IPS DF 4.7 (cell line): ENCODE measurements at regions not wholly inside any gene's neighbourhood (a gene's known extent, or its start where the extent isn't known, plus 50 kb on each side); places are given as distances from the start of the nearest gene placed in this dataset.
"Not testable (repeated sequence)": the region's sequence is repeated elsewhere in the genome, so short reads cannot be mapped to it uniquely, and the experiment has no call there.

Source experiments
- DNase-seq: peaks from one replicate; pipeline ENCODE4 v3.0.0-alpha.2; 2013; ENCODE audit warnings: low spot score; ENCODE audit errors: extremely low read depth

DNA sequence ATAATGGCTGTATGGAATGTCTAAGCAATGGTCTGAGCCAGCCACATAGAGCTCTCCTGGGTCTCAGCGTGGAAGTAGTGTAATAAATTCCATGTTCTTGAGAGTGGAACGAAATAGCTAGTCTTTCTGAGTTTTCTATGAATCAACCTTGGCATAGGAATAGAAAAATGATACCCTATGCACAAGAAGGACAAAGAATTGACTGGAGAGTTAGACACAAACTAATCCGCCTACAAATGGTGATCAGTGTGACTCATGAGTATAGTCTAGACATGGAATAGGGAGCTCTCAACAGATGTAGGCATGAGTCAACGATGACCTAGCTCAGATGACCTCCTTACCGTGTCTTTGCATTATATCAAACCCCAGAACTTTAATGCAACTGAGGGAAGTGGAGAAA is 256.8 kb upstream of the GRIN3A start:
- no peak for DNase-seq

DNA sequence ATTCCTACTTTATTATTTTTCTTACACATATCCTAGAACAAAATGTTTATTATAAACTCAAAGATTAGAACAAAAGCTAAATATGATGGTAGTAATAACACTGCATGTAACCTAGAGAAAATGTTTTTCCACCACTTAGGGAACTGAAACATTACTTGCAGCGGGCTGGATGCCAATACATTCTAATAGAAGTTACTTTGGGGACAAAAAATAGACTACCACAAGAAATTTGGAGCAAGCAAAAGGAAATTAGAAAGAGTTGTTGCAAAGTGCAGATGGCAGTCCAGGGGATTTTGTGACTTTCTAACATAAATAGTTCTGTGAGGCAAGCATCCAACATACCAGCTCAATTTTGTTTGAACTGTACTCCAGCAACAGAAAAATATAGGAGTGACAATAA is 255.3 kb upstream of the GRIN3A start:
- no peak for DNase-seq

DNA sequence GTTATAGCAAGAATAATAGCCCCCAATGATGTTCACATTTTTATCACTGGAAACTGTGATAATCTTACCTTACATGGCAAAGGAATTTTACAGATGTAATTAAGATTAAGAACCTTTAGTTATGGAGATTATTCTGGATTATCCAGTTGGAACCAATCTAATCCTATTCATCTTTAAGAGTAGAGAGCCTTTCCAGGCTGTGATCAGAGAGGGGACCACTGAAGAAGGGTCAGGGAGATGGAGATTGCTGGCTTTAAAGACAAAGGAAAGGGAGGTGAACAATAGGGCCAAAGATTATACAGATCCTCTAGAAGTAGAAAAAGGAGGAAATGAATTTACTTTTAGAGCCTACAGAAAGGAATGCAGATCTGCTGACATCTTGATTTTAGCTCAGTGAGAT is 253.5 kb upstream of the GRIN3A start:
- DNase-seq, result no peak

DNA sequence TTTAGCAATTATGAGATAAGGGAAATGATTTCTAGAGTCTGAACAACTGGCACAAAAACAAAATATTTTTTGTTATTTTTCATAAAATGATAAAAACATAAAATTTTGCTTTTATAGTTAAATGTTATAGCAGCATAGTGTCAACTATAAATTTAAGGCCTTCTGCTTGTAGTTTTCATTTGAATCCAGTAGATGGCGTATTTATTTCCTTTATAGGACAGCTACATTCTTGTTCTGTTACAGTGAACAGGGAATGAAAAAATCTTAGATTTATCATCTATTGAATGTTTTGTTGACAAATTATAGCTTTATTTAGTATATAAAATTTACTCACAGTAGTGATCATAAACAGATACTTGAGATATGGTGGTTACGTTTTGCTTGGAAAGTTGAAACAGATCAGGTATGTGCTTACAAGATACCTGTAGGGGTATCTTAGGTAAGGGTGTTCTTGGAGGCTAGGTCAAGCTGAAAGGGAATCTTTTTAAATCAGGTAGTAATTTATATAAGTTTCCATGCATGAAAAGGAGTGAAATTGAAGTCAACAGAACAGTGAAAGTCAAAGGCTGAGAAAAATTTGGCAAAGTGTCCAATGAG is 239.3 kb upstream of the GRIN3A start:
- peak; percentile 5 for DNase-seq

DNA sequence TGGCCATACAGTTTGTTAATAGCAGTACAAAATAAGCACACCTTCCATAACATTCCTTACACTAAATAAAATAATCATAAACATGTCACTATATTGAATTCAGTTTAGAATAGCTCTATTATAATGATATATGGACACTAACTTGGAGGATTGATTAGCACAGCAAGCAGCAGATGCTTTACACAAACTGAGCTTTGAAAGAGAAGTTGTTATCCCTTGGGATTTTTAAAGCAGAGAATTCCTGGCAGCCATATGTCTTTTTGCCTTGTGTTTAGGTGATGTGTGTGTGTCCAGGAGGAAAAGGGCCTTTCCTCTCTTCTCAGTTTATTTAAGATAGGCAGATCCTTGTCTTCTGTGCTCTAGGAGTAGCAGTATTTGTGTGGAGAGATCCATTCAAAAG is 232.2 kb upstream of the GRIN3A start:
- DNase-seq, result no peak

DNA sequence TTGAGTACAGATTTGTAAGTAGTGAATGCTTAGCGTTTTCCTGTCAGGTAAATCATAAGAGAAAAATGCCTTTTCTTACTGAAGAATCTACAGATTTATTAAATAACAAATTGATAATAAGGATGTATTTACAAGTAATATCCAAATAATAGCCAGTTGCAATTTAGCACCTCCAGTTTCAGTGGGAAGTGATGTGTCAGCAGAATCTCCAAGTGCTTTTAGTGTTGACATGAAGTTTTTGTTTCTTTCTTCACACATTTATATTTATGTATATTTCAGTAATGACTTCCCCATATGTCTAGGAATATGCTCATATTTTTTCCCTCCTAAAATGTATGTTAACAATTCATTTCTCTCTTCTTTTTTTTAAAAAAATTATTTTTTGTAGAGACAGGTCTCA is 229.9 kb upstream of the GRIN3A start:
- DNase-seq, result no peak

DNA sequence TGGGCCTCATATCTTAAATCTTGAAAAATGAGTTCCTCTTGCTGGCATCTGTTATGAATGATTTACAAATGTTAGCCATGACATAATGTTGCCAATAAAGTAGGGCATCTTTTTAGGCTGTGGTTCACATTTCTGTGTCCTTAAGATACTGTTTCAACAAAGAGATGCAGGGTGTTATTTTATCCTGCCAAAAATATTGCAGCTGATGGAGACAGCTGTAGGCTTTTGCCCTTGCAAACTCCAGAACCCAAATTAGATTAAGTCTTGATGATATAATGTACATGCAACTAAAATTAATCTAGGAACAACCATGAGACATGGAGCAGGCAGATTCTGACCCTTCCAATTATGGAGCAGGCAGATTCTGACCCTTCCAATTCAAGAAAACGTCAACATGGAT is 228.2 kb upstream of the GRIN3A start:
- no peak for DNase-seq

DNA sequence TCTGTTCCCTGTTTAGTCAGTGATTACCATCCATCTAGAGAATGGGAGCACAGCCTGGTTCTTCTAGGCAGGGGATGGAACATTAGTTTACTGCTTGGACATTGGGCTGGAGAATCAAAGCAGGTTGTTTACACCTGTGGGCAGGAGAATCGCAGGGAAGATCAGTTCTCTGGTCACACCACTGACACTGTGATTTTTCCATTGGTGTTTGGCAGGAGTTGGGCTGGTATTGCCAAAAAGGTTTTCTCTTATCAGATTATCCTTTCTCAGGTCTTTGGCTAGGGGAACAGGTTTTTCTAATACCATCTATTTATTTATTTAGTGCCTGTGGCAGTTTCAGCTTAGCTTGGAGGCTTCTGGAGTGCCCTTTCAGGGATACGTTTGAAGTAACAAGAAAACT is 219.3 kb upstream of the GRIN3A start:
- DNase-seq, result no peak

DNA sequence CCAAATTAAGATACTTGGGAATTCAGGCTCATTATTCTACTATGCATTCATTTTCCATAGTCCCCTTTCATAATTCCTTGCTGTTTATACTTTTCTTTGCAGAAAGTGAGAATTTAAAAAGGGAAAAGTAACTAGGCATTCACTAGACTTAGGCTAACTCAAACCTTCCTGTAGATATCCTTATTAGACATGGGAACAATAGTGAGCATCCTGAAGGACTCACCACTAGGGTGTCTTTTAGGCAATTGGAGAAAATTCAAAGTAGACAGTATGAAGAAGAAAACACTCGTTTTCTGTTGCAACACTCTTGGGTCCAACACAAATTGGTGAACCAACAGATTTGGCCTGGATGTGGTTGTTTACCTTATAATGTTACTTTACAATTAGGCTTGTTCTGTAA is 213.2 kb upstream of the GRIN3A start:
- no peak for DNase-seq

DNA sequence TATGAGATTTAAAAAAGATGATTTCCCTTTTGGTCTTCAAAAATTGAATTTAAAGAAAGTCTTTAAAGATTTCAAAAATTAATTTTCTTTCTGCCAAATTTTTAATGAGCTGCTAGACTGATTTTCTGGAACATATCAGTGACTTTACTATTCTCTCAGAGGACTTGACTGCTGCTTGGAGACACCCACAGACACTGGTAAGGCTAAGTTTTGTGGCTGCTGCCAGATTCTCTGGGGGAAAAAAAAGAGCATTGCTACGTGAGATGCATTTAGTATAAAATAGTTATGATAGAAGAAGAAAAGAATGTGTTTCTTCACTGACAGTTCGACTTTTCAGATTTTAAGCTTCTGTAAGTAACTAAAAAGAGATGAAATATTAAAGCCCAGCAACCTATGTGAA is 193.3 kb upstream of the GRIN3A start:
- no peak for DNase-seq

DNA sequence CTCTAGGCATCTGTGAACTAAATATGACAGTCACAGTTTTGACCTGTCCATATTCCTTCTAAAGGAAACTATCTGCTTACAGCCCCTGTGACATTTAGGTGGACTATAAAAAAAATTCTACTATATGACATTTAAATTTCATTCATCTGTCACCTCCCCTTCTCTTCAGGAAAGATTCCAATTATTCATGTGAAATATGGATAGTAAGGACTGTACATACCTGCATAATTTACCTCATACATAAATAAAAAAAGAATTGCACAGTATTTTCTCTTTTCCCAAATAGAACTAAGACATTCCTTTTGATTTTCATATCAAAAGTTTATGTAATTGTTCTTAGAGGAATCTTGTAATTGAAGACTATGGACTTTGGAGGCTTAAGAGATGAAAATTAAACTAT is 192.3 kb upstream of the GRIN3A start:
- DNase-seq, result no peak

DNA sequence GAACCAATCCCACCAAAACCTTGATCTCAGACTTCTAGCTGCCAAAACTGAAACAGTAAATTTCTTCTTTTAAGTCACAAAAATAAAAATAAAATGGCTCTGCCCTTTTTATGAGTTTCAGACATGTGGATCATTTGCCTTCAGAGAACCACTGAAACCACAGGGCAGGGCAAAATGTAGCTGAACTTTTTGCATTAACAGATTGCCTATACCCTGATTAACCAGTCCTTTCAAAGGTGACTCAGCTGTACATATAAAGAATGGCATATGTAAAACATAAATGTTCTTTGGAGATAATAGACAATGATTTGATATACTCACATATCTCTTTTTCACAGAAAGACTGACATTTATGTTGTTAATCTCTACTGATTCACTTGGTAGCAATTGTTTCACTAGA is 187.1 kb upstream of the GRIN3A start:
- no peak for DNase-seq

DNA sequence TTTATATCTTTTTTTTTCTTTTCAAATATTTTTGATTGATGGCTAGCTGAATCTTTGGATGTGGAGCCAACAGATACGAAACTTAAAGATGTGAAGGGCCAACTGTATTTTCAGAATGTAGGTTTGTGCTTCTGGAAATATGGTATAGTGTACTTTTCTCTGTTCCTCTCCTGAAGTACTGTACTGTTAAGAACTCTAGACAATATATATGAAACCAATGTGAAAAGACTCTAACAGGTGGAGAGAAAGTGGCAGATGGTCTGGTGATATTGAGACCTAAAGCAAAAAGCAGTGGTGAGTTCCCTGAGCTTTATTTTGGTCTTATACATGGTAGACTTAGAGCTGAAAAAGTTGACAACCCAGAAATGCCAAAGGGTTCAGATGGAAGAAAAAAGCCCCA is 185.0 kb upstream of the GRIN3A start:
- no peak for DNase-seq

DNA sequence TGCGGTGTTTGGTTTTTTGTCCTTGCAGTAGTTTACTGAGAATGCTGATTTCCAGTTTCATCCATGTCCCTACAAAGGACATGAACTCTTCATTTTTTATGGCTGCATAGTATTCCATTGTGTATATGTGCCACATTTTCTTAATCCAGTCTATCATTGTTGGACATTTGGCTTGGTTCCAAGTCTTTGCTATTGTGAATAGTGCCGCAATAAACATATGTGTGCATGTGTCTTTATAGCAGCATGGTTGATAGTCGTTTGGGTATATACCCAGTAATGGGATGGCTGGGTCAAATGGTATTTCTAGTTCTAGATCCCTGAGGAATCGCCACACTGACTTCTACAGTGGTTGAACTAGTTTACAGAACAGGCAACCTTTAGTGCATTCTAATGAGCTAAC is 178.5 kb upstream of the GRIN3A start:
- DNase-seq, result not testable (repeated sequence)

DNA sequence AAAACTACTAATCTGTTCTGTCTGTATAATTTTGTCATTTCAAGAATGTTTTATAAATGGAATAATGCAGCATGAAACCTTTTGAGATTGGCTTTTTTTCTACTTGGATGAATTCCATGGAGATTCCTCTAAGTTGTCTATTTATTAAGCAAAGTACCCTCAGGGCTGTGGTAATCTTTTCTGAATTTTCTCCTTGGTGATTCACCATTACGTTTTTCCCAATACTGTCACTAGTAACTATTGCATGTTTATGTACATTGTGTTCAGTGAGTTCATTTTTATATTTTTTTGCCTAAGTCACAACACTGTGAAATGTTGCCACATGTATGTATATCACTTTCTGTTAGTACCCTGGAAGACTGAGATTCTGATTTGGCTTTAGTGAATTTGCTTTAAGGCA is 177.0 kb upstream of the GRIN3A start:
- DNase-seq, result no peak

DNA sequence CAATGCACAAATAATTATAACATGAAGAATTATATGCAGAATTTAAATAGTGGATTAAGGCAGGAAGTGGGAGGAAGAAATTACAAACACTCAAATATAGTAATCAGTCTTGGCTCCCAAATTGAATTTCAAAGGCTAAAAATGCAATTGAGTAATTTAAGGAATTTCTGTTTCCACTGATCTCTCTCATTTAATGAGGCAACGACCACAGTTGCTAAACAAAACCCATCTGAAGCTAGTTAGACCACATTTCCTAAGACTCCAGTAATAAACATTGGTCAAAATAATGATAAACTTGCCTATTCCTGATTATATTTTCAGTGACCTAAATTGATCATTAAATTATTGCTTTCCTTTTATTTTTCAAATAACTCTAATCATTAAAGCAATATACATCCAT is 174.3 kb upstream of the GRIN3A start:
- no peak for DNase-seq

DNA sequence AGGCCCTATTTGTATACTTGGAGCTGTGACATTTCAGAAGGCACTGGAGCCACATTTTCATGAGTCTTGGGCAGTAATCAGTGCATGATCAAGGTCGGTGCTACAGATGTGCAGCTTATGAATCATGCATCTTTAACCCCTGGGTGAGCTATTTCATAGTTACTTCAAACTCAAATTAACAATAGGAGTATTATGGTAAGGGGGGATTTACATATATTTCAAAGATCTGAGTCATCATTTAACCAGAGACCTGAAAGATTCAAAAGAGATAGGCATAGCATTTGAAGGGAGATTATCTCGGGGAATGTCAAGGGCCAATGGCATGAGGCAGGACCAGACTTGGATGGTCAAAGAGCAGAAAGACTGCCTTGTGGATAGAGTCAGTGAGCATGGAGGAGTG is 169.0 kb upstream of the GRIN3A start:
- DNase-seq, result no peak

DNA sequence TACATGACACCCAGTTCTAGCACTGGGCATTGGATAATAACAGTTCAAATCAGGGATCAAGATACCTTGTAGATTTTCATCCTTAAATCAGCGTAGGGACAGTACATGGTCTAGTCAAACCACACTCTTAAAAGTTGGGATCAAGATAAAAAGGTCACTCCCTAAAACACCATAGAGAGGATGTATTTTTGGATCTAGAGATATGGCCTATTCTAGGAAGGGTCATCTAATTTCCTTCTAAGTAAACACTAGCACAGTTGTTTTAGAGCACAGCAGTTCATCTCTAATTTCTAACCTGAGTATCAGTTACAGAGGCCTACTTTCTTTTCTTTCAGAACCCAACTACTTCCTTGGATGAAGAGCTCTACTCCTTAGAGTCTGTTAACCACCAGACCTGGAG is 166.4 kb upstream of the GRIN3A start:
- DNase-seq, result no peak

DNA sequence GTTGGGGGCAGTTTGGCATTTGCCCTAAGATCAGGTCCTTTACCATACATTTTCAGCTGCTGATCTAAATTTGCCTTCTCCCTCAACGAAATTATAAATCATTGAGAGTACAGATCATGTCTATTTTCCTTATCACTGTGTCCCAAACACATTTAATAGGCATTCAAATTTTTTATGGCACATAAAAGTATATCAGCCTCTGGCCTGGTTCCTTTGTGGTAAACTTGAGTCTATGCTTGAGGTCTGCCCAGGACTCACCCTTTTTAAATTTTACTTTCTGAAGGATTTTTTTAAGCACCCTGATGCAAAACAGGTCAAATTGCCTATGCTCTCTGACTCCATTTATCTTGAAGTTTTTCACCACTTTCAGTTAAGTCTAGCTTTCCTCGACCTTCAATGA is 163.6 kb upstream of the GRIN3A start:
- DNase-seq, result no peak

DNA sequence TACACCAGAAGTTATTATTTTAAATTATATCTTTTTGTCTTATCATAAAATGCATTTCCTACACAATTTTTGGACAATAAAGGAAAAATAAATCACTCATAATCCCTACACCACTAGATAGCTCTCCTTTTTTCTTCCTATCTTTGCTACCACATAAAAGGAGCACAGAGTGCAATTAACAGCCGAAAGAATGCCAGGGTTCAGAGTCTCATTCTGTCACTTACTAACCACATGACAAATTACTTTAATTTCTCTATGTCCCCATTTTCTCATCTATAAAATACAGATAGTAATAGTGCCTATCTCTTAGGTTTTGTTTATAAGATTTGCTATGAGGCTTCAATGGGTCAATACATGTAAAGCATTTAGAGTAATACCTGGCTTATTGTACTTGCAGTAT is 158.7 kb upstream of the GRIN3A start:
- no peak for DNase-seq

DNA sequence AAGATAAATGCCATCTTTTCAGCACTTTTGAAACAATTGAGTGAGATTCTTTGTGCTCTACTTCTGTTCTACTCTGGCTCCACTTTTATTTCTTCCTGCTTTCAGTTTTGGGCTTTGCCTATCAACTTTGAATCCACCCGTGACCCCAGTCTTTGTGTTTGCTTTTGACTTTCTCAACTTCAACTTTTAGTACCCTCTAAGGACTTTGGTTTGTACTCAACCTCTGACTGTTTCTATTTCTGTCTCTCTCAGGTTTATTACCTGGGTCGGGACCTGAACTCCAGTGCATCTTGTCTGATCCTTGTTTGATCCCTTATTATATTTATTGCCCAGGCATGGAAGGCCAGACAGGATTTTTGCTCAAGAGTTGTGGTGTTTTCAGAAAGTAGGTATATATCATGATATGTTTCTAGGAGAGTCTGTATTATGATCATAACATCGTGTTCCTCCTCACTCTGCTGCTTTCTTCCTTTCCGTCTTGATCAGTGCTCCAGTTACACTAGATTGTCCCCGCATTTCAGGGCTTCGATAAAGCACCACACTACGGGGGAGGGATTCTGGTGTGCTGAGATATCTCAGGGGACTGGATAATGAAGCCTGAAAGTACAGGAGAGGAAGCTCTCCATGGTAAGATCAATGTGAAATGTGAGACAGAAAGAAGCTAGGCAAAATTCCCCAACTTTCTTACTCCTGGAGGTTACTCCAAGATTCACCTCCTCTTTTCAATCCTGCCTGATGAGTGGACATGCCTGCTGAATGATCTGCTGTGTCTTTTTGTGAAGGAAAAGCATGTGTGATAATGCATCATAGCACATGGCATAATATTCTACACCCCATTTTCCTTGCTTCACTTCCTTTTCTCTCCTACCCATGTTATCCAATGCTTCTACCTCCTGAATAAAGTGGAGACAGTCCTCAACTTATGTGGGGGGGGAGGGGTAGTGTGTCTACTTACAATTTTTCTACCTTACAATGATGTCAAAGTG is 155.5 kb upstream of the GRIN3A start:
- DNase-seq, result no peak

DNA sequence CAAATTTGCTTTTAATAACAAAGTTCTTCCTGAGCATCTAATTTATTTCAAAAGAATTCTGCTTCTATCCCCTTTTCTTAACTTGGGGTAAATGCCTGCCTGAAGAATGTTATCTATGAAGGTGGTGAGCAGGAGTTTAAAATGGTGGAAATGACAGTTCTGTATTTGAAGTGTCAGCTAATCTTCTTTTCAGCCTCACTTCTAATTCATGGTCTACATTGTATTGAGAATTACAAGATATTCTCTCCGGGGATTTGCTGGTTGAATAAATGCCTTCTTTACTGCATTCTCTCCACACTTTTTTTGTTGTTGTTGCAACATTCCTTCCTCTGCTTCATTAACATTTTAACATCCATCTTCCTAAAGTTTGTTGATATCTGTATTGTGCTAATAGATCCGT is 143.1 kb upstream of the GRIN3A start:
- DNase-seq, result no peak

DNA sequence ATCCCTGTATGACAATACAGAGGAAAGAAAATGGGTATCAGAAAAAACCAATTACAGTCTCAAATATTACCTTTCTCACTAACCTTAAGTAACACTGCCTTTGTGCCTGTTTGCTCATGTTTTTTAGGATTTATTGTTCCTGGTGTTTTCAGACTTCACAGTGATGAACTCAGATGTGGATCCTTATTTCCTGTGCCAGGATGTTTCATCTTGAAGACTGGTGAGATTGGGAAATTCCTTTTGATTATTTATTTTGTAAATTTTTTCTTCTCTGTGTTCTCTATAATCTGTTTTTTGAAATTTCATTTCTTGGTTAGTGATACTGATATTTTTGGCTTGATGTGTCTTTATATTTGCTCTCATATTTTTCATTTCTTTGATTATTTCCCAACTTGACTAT is 142.4 kb upstream of the GRIN3A start:
- DNase-seq, result no peak
